Esophagus muscularis mucosa (tissue), 4 donors: ENCODE measurements at regions not wholly inside any gene's neighbourhood (a gene's known extent, or its start where the extent isn't known, plus 50 kb on each side); places are given as distances from the start of the nearest gene placed in this dataset.

Source experiments
- CTCF ChIP-seq, 3 experiments: fragments of 200-600 bp in 2 of 3; fragments of 450-650 bp in 1 of 3; sonication (generic) in 2 of 3; IDR thresholded peaks; one replicate each; pipeline ENCODE4 v1.5.1; 2017 to 2019; ENCODE audit warnings: antibody characterized with exemption in 3 of 3, mild to moderate bottlenecking in 2 of 3, moderate library complexity in 1 of 3
- EP300 ChIP-seq: sonication (generic); formaldehyde crosslinking; IDR thresholded peaks from one replicate; pipeline ENCODE4 v1.6.1; 2017; ENCODE audit warnings: antibody characterized with exemption
- POLR2A ChIP-seq: fragments of 450-650 bp; IDR thresholded peaks from one replicate; pipeline ENCODE4 v1.6.1; 2017; ENCODE audit warnings: antibody characterized with exemption, moderate library complexity, mild to moderate bottlenecking, low read depth

DNA sequence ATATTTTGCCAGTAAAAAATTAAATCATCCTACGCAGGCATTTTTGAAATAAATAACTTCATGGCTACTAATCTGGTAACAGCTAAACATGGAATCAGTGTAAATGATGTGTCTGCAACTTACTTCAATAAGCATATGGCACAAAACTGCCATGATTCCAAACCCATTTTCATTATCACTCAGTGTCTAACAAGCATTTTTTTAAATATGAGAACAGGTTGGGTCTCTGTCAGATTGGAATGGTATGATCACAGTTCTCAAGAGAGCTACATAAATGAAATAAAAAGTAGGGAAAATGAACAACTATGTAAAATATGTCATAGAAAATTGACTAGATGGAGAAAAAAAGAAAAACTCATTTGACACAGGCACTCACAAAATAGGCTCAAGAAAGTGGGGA lies 476.9 kb upstream of the NWD2 start:
- TF ChIP-seq POLR2A (no peak), EP300 (no peak), CTCF (IDR thresholded peaks at IDR 0.05) (no peak)
